ENCODE measurements at regions not wholly inside any gene's neighbourhood (a gene's known extent, or its start where the extent isn't known, plus 50 kb on each side); places are given as distances from the start of the nearest gene placed in this dataset.

DNA sequence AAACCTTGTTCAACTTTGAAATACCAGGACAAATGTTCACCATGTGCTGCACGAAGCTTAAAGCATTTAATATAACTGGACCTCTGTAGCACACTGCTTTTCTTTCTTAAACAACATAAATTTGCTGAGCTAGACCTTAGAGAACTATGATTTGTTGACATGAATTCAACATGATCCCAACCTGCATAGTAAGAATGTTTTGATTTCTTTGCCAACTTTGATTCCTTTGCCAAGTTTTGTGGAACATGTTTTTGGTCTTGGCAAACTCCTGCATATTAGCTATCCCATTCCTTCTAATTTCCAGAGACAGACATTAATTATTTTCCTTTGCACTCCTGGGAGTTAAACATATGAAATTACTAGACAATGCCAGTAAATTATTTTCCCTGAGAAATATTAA, 197.2 kb upstream of the RBMS3 start:
- no peak for DNase-seq
- intact Hi-C loops (cut with DNase I): no loop called here

DNA sequence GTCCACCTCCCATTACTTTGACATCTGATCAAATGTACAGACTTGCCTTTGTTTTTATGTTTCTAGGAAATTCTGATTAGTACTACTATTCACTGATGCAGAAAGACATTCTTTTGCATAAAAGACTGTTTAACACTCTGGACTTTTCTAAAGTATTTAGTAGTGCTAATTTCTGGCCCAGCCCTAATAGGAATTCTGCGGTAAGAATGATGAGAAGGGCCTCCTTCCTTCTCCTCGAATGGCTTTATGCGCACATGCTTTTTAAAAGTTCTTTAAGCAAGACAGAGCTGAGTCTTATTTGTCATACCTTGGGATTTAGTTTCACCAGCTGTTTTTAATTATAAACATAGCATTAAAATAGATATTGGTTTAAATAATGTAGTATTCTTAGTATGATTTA, 192.3 kb upstream of the RBMS3 start:
- intact Hi-C loops (cut with DNase I): no loop called here
- DNase-seq: no peak

DNA sequence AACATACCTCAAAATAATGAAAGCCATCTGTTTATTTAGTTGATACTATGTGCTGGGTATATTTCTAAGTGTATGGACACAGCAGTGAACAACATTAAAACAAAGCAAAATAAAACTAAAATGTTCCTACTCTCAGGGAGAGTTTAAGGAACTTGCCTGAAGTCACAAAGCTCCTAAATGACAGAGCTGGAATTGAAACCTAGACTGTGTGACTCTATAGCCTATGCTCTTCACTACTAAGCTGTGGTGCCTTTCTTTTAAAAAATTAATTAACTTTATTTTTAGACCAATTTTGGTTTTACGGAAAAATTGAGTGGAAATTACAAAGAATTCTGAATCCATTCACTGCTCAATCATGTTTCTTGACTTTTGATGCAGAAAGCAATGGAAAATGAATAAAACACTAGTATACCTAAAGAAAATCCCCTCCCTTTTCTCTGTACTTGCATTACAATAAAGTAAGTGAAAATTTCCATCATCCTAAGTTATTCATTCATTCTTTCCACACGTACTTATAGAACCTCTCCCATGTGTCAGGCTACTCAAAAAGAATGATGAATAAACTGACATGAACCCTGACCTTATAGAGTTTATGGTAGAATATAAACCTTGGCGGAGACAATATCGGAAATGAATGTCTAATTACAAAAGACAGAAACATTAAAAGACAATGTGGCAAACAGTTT, 189.8 kb upstream of the RBMS3 start:
- no peak for DNase-seq
- intact Hi-C loops (cut with DNase I): no loop called here

DNA sequence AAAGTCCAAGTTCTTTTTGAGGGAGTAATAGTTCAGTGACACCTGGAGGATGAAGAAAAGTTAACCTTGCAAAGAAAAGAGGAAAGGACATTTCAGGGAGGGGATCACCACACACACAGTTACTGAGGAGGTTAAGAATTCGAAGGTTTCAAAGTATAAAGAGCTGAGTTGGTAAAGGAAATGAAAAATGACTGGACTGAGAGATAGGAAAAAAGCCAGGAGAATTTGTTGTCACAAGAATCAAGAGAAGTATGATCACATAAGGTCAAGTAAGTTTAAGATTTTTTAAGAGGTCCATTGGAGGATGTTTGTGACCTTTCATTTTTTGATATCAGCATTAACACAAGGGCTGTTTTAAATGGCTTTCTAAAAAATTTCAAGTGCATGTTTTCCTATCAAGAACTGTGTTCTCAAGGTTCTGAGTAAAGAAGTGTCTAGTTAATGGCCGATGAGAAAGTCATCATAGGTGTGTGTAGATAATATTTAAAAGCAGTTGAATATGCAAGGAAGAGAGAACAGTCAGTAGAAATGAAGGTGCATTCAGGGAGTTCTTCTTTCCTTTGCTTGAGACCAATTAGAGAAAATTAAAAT, 189.2 kb upstream of the RBMS3 start:
- intact Hi-C loops (cut with DNase I): no loop called here
- no peak for DNase-seq

DNA sequence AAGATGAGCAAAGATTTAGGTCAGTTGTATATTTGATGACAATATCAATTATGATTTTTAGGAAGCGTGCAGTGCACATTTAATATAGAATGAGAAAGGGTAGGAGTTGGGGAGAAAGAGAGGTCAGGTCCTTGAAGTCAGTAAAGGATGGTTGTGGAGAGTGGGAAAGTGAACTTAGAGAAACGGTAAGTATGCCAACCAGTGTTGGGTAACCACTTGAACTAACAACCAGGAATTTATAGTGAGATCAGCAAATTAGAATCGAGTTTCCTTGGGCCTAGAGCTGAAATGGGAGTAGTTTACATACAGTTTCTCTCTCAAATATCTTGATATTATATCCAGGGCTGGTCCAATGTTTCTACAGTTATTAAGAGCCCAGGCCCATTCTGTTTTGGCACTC, 188.5 kb upstream of the RBMS3 start:
- no peak for DNase-seq
- intact Hi-C loops (cut with DNase I): no loop called here

DNA sequence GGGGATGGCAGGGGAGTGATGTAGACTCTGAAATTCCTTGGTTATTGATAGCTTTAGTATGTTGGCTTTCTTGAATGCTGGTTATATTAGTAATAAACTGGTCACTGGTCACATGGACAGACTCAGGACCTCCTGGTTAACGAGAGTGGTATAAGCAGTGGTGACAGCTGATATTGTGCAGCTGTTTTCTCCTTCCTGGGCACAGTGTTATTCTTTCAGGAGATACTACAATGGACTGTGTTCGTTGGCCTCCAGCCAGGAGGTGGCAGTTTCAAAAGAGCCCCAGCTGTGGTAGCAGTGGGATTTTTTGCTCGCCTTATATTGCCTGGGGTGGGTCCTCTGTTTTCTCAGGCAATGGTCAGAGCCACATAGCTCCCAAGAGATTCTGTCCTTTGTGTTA, 181.6 kb upstream of the RBMS3 start:
- intact Hi-C loops (cut with DNase I): no loop called here
- DNase-seq: no peak

DNA sequence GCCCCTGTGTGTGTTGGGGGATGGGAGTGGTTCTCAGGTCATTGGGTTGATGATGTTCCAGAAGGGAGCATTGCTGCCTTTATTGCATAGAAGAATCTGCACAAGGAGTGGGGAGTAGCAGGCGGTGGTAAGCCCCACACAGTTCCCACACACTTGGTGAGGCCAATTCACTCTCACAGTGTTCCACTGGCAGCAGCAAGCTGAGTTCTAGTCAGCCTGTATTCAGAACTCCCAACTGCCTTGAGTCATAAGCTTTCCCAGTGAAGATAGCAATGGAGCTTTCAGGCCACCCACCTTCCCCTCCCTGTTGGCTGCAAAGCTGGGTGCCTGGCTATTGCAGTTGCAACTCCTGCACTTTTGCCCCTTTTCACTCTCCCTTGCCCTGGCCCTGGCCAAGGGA, 181.1 kb upstream of the RBMS3 start:
- no peak for DNase-seq
- intact Hi-C loops (cut with DNase I): no loop called here

DNA sequence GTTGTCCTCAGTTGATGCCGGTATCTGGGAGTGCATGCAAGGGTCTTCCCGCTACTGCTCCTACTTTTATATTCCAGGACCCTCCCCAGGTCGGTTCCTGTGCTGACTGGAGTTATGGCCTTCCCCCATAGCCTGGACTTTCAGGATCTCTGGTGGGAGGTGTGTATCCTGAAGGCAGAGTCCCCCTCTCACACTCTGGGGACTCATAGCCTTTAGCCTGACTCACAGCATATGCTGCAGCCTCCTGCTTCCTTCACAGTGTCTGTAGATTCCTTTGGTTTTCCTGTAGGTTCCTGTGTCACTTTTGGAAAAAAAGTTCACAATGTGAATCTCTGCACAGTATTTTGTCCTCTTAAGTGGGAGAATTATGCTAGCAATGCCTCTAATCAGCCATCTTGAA, 180.6 kb upstream of the RBMS3 start:
- no peak for DNase-seq
- intact Hi-C loops (cut with DNase I): no loop called here

DNA sequence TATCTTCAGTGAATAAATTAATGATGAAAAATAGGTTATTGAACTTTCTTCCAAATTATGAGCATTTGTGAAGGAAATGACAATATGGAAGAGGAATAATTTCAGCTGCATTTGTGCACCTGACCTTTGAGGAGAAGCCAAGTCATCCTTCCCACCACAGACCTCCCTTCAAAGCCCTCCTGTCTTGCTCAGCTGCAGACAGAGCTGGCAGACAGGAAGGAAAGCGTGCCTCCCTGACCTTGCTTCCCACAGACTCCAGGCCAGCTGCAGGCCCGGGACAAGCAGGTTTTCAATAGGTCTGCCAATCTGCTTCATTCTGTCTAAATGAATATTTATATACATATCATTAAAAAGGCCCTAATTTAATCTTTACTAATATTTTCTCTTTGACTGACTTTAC, 152.9 kb upstream of the RBMS3 start:
- DNase-seq: peak in 1 of 10 donors; percentile 54
- intact Hi-C loops (cut with DNase I): no loop called here

DNA sequence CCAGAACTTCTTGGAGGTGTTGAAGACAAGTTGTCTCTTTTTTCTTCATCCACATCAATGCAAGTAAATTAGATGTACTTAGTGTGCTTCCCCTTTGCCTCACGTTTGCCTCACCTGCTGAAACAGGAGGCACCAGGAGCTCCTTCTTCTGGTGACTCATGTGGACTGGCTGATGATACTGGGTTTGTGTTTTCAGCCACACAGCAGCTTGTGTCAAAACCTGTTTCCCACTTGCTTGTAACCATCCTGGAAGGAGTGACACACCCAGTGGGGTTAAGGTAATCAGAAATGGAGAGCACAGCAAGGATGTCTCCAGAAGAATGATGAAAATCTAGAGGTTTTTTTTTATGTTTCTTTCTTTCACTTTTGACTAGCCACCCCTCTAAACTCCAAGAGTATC, 143.3 kb upstream of the RBMS3 start:
- DNase-seq: no peak
- intact Hi-C loops (cut with DNase I): no loop called here

DNA sequence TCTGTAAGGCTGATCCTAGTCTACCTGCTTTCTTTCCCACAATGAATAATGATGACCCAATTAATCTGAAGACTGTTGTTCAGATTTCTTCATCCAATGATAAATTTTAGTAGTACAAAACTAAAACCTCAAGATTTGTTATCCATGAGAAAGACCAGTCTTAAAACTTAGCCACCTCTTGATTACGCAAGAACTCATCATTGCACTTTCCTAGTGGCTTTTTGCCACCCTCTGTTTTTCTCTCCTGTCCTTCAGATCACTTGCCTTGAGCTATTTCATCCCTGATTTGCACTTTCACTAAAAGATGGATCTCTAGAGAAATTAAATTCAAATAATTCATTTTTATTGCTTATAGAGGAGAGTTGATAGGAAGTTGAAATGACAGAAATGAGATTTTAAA, 142.7 kb upstream of the RBMS3 start:
- no peak for DNase-seq
- intact Hi-C loops (cut with DNase I): no loop called here

DNA sequence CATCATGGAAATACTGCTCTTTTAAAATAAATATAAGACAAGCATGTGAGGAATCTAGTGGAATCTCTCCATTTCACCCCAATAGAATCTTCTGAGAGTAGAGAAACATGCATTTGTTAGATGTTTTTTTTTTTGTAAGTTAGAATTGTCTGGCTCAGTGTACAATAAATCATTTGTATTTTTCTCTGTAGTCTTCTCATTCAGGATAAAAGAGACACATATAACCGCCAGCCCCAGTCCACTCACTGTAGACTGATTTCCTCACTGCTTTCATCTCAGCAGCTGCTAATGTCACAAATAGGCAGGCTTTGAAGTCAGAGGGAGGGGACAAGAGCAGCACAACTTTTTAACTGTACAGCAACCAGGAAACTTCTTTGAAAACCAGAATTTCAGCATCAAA, 140.2 kb upstream of the RBMS3 start:
- DNase-seq: no peak
- intact Hi-C loops (cut with DNase I): no loop called here

DNA sequence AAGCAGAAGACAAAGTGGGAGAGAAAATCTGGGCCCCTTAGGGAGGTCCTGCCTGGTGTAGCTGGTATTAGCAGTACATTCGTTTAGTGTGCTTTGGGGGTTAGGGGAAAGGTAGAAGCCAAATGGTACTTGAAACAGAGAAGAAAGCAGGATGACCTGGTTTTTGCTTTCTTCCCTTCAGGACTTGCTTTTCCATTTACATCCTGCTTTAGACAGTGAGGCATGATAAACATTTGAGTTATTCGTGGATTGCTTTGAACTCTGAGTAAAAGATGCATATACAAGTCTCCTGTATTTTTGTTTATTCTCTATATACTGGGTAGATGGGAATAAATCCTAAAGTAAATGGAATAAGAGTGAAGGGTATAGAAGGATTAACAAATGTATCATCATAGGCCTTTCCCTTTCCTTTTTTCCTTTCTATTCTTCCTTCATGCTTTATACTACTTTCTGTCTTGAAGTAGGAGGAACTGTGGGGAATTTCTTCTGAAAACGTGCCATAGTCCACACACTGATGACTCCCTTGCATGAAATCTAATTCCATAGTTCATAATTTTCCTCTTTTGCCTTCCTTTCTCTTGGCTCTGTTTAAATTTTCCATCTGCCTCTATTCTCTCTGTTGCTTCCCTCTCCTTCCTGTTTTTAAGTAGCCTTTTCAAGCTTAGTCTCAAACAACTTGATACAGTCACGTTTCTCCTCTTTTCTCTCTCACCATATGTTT, 139.5 kb upstream of the RBMS3 start:
- no peak for DNase-seq
- intact Hi-C loops (cut with DNase I): no loop called here

DNA sequence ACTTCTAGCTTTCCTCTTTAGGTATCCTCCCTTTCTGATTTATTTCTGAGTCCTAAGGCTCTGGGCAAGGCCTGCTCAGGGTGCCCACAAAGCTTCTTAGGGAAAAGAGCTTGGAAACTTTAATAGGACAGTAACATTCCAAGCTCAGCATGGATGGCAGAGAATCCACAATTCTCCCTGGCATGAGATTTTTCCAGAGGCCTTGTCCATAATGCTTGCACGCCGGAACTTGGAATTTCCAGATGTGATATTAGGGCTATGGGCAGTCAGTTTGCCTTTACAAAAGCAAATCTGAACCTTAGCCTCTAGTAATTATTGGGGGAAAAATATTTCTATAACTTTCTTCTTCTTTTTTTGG, 139.0 kb upstream of the RBMS3 start:
- intact Hi-C loops (cut with DNase I): no loop called here
- no peak for DNase-seq

DNA sequence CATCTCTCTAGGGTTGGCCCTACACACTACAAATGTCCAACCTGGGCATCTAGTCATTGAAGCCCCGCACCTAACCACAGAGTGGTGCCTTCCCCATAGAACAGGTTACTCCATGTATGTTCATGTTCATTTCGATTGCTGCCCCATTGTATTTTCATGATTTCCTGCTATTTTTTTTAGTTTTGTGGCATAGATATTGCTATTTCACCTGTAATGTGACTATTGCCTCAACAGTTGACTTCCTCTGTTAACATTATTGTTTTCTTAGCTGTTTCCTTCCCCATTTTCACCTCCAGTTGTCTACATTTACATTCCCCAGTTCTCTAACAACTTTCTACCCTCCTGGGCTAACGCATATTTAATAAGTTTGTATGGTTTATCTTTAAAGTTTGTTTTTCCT, 137.7 kb upstream of the RBMS3 start:
- no peak for DNase-seq
- intact Hi-C loops (cut with DNase I): no loop called here

DNA sequence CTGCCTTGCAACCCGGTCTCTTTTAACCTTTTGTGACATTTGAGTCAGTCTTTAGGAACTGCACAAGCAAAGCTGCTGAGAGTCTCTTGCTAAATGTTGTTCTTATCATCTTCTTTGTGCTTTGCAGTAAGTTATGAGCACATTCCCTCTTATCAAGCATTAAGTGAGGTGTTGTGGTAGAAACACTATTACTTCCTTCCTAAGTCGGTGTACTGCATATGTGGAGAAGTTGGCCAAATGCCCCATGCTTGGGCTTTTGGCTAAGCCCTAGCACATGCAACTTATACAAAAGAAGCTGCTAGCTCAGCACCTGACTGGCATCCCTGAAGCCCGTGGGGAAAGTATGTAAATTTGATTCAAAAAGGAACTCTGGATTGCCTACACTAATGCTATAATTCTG, 136.5 kb upstream of the RBMS3 start:
- intact Hi-C loops (cut with DNase I): no loop called here
- DNase-seq: no peak

DNA sequence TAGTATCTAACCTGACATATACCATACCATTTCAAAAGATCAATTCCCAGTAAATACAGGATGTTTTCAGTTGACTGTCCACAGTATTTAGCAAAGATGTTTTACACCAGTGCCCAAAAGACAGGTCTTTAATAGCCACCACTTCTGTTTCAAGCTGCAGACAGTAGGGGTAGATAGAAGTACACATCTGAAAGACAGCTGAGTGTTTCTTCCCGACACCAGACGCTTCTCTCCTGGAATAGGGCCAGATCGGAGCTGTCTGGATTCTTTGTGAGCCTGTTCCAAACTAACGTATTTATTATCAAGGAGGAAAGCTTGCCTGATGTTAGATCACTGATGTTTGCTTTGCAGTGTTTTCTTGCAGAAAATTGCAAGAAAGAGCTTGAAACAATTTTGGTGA, 136.1 kb upstream of the RBMS3 start:
- no peak for DNase-seq
- intact Hi-C loops (cut with DNase I): no loop called here

DNA sequence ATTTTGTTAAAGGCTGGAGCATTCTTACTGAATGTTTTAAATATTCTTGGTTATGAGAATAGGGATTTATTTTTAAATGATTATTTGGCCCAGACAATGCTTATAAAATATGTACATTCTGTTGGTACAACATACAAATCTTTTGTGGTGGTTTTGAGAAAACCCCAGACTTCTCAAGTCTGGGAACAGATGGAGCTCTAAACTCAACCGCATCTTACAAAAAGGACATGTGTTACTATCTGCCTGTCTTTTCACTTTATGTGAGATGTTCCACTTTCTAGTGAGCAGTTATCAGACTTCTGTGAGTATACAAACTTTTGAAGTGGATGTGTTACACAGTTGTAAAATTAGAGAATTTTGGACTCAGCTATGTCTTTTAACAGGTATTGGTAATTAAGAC, 135.5 kb upstream of the RBMS3 start:
- no peak for DNase-seq
- intact Hi-C loops (cut with DNase I): no loop called here

DNA sequence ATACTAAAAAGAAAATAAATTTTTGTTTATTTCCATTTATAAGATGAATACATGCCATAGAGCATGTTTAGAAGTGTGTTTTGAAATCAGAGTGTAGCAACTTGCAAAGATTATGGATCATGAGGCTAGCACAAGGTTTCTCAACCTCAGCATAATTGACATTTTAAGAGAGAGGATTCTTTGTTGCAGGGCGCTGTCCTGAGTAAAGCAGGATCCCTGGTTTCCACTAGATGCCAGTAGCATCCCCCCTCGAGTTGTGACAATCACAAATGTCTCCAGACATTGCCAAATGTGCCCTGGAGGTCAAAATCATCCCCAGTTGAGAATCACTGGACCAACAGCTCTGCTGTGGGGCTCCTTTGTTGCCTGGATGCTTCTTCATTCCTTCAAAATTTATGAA, 128.5 kb upstream of the RBMS3 start:
- intact Hi-C loops (cut with DNase I): no loop called here
- no peak for DNase-seq

DNA sequence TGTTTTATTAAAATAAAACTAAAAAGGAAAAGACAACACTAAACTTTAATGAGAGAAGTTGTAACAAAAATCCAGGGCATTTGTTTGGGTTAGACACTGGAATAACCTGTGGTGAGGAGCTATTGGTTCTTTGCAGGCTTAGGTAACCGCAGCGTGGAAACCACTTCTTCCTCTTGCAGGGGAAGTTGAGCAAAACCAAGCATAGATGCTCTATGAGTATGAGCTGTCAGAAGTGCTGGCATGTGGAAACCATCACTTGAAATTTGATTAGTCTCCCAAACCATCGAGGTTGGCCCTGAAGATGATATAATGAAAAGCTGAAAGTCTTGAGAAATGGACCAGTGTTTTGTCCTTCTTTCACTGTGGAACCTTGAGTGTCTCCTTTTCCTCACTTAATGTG, 127.1 kb upstream of the RBMS3 start:
- DNase-seq: no peak

DNA sequence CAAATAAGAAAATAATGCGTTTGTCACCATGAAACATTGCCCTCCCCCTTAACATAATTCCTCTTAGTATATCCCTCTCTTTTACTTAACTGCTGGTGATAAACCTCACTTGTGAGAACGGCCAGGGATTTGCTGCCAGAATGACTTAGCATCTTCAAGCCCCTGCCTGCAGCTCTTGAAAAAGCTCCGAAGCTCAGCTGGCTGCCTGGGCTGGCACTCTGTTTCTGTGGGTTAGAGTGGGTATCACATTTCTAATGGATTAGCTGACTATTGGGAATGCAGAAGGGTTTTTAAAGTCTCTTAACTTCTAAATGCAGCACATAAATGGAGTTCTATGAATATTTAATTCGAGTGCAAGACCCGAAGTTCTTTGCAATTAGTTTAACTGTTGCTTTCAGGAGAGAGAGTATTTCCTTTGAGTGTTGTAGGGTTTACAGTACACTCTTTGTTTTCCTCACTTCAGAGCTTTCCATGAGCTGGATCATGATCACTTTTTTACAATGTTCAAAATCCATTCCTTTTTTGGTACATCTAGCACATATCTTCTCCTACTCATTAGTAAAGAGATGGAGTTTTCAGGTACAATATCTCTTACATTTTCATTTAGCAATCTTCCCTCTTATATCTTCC, 124.7 kb upstream of the RBMS3 start:
- peak in 1 of 10 donors; percentile 69 for DNase-seq
- intact Hi-C loops (cut with DNase I): no loop called here

More for the DNA sequence above, 127.1 kb upstream of the RBMS3 start:
- intact Hi-C loops (cut with DNase I): no loop called here

DNA sequence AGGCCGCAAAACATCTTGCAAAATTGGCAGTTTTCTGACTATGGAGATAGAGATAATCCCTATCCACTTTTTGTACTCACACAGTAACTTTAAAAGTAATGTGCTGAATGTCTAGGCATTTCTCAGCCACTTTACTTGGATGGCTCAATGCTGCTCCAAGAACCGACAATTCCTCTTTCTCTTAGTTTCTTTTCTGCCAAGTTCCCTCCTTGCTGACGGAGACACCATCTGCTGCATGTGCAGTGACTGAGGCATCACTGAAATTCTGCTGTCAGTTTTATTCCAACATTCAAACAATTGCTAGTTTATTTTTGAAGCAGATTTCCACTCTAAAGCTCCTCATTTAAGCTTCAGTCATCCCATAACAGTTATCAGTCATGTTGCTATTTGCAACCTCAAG, 116.0 kb upstream of the RBMS3 start:
- intact Hi-C loops (cut with DNase I): no loop called here

More for the DNA sequence above, 116.0 kb upstream of the RBMS3 start:
- DNase-seq: peak in 3 of 10 donors; percentile 15 to 64 (median 18)
